K562 (cell line): ENCODE measurements at regions not wholly inside any gene's neighbourhood (a gene's known extent, or its start where the extent isn't known, plus 50 kb on each side); places are given as distances from the start of the nearest gene placed in this dataset.
A peak's percentile ranks its signal among the peaks of the same experiment; 100 is the strongest.

Experiments used
- BCL6 ChIP-seq: fragments of 250-450 bp; sonication (Bioruptor Pico); IDR thresholded peaks from 2 replicates; pipeline ENCODE4 v1.4.0; 2020
- BCOR ChIP-seq: fragments of 450-650 bp; IDR thresholded peaks from 2 replicates; pipeline ENCODE4 v1.6.1; 2016
- CBFA2T2 ChIP-seq: fragments of 450-650 bp; conservative IDR thresholded peaks from 2 replicates; pipeline ENCODE4 v1.6.1; 2017; ENCODE audit warnings: mild to moderate bottlenecking
- CEBPB ChIP-seq: fragments of 450-650 bp; IDR thresholded peaks from 2 replicates; pipeline ENCODE4 v1.6.1; 2016; ENCODE audit warnings: missing genetic modification characterization, missing compliant biosample characterization
- CSDE1 ChIP-seq, 2 experiments: fragments of 450-650 bp; IDR thresholded peaks; 2 replicates each; pipeline ENCODE4 v1.6.1; 2016; ENCODE audit warnings: mild to moderate bottlenecking in 1 of 2
- ELF2 ChIP-seq: fragments of 250-450 bp; sonication (Bioruptor Pico); IDR thresholded peaks from 2 replicates; pipeline ENCODE4 v1.5.0; 2021; ENCODE audit warnings: mild to moderate bottlenecking
- HDAC1 ChIP-seq, 2 experiments: fragments of 450-650 bp; IDR thresholded peaks; 2 replicates each; pipeline ENCODE4 v1.6.1; 2016 to 2017; ENCODE audit warnings: inconsistent platforms in 1 of 2, mild to moderate bottlenecking in 1 of 2, moderate library complexity in 1 of 2
- HDAC3 ChIP-seq: fragments of 450-650 bp; IDR thresholded peaks from 2 replicates; pipeline ENCODE4 v1.6.1; 2018; ENCODE audit warnings: borderline replicate concordance, mild to moderate bottlenecking, moderate library complexity; ENCODE audit not compliant: partially characterized antibody
- MYNN ChIP-seq, 2 experiments: sonication (generic); formaldehyde crosslinking in 1 of 2; IDR thresholded peaks; 2 replicates each; pipeline versions ENCODE4 v1.5.0 to v1.6.1; 2016 to 2020; ENCODE audit warnings: antibody characterized with exemption in 1 of 2, missing genetic modification reagents in 1 of 2
- SNIP1 ChIP-seq: fragments of 450-650 bp; IDR thresholded peaks from 2 replicates; pipeline ENCODE4 v1.7.1; 2017; ENCODE audit warnings: low read depth, mild to moderate bottlenecking
- ZNF121 ChIP-seq: sonication (generic); formaldehyde crosslinking; conservative IDR thresholded peaks from 2 replicates; pipeline ENCODE4 v1.8.0; 2022; ENCODE audit warnings: missing genetic modification reagents
- ZNF324 ChIP-seq: fragments of 250-450 bp; sonication (Bioruptor Pico); IDR thresholded peaks from 2 replicates; pipeline ENCODE4 v1.4.0; 2020; ENCODE audit warnings: mild to moderate bottlenecking
- ZNF75A ChIP-seq: fragments of 450-650 bp; formaldehyde crosslinking; IDR thresholded peaks from 2 replicates; pipeline ENCODE4 v1.4.0; 2020; ENCODE audit warnings: mild to moderate bottlenecking
- TF ChIP-seq, protein P1 (sequence below): fragments of 250-450 bp; sonication (Bioruptor Pico); IDR thresholded peaks from 2 replicates; pipeline ENCODE4 v1.4.0; 2020; ENCODE audit warnings: mild to moderate bottlenecking
- TF ChIP-seq, protein P2 (sequence below): fragments of 250-450 bp; sonication (Bioruptor Pico); IDR thresholded peaks from 2 replicates; pipeline ENCODE4 v1.5.0; 2021; ENCODE audit warnings: mild to moderate bottlenecking, borderline replicate concordance
- TF ChIP-seq, protein P3 (sequence below): fragments of 250-450 bp; sonication (Bioruptor Pico); IDR thresholded peaks from 2 replicates; pipeline ENCODE4 v1.9.0; 2021; ENCODE audit warnings: mild to moderate bottlenecking, inconsistent platforms
- TF ChIP-seq, protein P4 (sequence below), 2 experiments: fragments of 150-350 bp in 1 of 2; IDR thresholded peaks; 2 replicates each; pipeline ENCODE4 v1.6.1; 2012 to 2016; ENCODE audit warnings: low read depth in 2 of 2, low read length in 2 of 2, mild to moderate bottlenecking in 1 of 2, moderate library complexity in 1 of 2

DNA sequence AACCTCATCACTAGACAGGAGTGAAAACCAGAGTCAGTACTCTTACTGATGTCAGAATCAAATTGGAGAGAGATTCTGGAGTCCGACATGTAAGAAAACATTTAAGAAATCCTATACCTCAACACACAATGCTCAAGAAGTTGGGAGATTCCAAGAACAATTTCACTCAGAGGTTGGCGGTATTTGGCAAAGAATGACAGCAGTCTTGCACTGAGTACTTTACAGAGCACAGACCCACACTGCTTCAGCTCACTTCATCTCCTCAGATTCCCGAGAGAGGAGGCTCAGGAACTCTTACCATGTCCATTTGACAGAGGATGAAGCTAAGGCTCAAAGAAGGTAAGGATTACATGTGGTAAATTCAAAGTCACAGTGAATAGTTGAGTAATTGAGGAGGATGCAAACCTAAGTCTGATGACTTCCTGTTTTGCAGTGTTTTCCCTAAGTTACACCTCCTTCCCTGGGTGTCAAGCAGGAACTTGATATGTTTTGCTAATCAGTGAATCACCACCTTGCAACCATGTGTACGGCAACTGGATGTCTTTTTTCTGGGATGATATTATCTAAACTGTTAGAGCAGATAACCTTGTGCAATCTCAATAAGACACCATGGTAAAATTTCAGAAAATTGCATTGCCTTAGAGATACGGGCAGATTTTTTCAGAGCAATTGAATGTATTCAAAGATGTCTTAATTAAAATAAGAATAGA, 61.3 kb upstream of the MME start (continued):
- peak; percentile 91 for TF ChIP-seq CBFA2T2
- TF ChIP-seq CEBPB (tag) = peak; percentile 90
- no peak for TF ChIP-seq MYNN (IDR thresholded peaks at IDR 0.05)
- no peak for TF ChIP-seq MYNN (CRISPR knock-in tag; IDR thresholded peaks at IDR 0.05)
- TF ChIP-seq, protein P1, sequence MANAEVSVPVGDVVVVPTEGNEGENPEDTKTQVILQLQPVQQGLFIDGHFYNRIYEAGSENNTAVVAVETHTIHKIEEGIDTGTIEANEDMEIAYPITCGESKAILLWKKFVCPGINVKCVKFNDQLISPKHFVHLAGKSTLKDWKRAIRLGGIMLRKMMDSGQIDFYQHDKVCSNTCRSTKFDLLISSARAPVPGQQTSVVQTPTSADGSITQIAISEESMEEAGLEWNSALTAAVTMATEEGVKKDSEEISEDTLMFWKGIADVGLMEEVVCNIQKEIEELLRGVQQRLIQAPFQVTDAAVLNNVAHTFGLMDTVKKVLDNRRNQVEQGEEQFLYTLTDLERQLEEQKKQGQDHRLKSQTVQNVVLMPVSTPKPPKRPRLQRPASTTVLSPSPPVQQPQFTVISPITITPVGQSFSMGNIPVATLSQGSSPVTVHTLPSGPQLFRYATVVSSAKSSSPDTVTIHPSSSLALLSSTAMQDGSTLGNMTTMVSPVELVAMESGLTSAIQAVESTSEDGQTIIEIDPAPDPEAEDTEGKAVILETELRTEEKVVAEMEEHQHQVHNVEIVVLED (CRISPR knock-in tag) = peak; percentile 41; the same call in 1 of the 2 replicates
- TF ChIP-seq BCOR = no peak
- TF ChIP-seq ZNF75A = no peak
- no peak for TF ChIP-seq CSDE1 (IDR thresholded peaks at IDR 0.05)
- no peak for TF ChIP-seq ELF2 (CRISPR knock-in tag)
- TF ChIP-seq HDAC1 (IDR thresholded peaks at IDR 0.05) = peak in 1 of 2 experiments; percentile 33; a peak in 1 of 4 replicates
- no peak for TF ChIP-seq BCL6 (CRISPR knock-in tag)
- TF ChIP-seq, protein P2, sequence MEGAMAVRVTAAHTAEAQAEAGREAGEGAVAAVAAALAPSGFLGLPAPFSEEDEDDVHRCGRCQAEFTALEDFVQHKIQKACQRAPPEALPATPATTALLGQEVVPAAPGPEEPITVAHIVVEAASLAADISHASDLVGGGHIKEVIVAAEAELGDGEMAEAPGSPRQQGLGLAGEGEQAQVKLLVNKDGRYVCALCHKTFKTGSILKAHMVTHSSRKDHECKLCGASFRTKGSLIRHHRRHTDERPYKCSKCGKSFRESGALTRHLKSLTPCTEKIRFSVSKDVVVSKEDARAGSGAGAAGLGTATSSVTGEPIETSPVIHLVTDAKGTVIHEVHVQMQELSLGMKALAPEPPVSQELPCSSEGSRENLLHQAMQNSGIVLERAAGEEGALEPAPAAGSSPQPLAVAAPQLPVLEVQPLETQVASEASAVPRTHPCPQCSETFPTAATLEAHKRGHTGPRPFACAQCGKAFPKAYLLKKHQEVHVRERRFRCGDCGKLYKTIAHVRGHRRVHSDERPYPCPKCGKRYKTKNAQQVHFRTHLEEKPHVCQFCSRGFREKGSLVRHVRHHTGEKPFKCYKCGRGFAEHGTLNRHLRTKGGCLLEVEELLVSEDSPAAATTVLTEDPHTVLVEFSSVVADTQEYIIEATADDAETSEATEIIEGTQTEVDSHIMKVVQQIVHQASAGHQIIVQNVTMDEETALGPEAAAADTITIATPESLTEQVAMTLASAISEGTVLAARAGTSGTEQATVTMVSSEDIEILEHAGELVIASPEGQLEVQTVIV (CRISPR knock-in tag) = no peak
- TF ChIP-seq SNIP1 = no peak
- no peak for TF ChIP-seq HDAC3
- TF ChIP-seq, protein P3, sequence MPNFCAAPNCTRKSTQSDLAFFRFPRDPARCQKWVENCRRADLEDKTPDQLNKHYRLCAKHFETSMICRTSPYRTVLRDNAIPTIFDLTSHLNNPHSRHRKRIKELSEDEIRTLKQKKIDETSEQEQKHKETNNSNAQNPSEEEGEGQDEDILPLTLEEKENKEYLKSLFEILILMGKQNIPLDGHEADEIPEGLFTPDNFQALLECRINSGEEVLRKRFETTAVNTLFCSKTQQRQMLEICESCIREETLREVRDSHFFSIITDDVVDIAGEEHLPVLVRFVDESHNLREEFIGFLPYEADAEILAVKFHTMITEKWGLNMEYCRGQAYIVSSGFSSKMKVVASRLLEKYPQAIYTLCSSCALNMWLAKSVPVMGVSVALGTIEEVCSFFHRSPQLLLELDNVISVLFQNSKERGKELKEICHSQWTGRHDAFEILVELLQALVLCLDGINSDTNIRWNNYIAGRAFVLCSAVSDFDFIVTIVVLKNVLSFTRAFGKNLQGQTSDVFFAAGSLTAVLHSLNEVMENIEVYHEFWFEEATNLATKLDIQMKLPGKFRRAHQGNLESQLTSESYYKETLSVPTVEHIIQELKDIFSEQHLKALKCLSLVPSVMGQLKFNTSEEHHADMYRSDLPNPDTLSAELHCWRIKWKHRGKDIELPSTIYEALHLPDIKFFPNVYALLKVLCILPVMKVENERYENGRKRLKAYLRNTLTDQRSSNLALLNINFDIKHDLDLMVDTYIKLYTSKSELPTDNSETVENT (CRISPR knock-in tag) = no peak
- no peak for TF ChIP-seq ZNF324 (CRISPR knock-in tag)
- TF ChIP-seq ZNF121 (CRISPR knock-in tag) = no peak
- TF ChIP-seq, protein P4, sequence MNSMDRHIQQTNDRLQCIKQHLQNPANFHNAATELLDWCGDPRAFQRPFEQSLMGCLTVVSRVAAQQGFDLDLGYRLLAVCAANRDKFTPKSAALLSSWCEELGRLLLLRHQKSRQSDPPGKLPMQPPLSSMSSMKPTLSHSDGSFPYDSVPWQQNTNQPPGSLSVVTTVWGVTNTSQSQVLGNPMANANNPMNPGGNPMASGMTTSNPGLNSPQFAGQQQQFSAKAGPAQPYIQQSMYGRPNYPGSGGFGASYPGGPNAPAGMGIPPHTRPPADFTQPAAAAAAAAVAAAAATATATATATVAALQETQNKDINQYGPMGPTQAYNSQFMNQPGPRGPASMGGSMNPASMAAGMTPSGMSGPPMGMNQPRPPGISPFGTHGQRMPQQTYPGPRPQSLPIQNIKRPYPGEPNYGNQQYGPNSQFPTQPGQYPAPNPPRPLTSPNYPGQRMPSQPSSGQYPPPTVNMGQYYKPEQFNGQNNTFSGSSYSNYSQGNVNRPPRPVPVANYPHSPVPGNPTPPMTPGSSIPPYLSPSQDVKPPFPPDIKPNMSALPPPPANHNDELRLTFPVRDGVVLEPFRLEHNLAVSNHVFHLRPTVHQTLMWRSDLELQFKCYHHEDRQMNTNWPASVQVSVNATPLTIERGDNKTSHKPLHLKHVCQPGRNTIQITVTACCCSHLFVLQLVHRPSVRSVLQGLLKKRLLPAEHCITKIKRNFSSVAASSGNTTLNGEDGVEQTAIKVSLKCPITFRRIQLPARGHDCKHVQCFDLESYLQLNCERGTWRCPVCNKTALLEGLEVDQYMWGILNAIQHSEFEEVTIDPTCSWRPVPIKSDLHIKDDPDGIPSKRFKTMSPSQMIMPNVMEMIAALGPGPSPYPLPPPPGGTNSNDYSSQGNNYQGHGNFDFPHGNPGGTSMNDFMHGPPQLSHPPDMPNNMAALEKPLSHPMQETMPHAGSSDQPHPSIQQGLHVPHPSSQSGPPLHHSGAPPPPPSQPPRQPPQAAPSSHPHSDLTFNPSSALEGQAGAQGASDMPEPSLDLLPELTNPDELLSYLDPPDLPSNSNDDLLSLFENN (IDR thresholded peaks at IDR 0.05; ENCODE audit: low read depth in 2 of 2, low read length in 2 of 2) = peak in 1 of 2 experiments; percentile 76; a peak in 2 of 4 replicates
